Fibroblast of lung (primary cell): ENCODE measurements at regions not wholly inside any gene's neighbourhood (a gene's known extent, or its start where the extent isn't known, plus 50 kb on each side); places are given as distances from the start of the nearest gene placed in this dataset.

Experiments used
- DNase-seq, 2 donors: peaks; one replicate each; pipeline versions ENCODE4 v3.0.0 to v3.0.0-alpha.2; 2010; ENCODE audit warnings: low read depth in 2 of 2
- H2AFZ ChIP-seq: 2 replicates; pipeline ENCODE4 v1.5.1; 2012; ENCODE audit warnings: low read length, control low read depth, inconsistent platforms
- H3K27ac ChIP-seq: 2 replicates; pipeline ENCODE4 v1.5.1; 2011; ENCODE audit warnings: low read length, control low read depth; ENCODE audit not compliant: insufficient read depth
- H3K27me3 ChIP-seq: 2 replicates; pipeline ENCODE4 v1.5.1; 2011; ENCODE audit warnings: mild to moderate bottlenecking, low read length; ENCODE audit not compliant: control insufficient read depth, insufficient read depth
- H3K36me3 ChIP-seq: 2 replicates; pipeline ENCODE4 v1.5.1; 2011; ENCODE audit warnings: low read length; ENCODE audit not compliant: control insufficient read depth, insufficient read depth
- H3K4me1 ChIP-seq: 2 replicates; pipeline ENCODE4 v1.5.1; 2011; ENCODE audit warnings: low read length; ENCODE audit not compliant: control insufficient read depth, insufficient read depth; ENCODE audit errors: extremely low read depth
- H3K4me2 ChIP-seq: 2 replicates; pipeline ENCODE4 v1.5.1; 2011; ENCODE audit warnings: low read length, control low read depth; ENCODE audit not compliant: insufficient read depth; ENCODE audit errors: extremely low read depth
- H3K4me3 ChIP-seq, 4 experiments: fragments of 200-600 bp in 1 of 4; sonication (generic) in 1 of 4; replicated peaks in 1 of 4; 2 replicates each; pipeline ENCODE4 v1.5.1; 2011 to 2016; ENCODE audit warnings: low read length in 4 of 4, low read depth in 3 of 4, mild to moderate bottlenecking in 3 of 4, control low read depth in 2 of 4, inconsistent platforms in 1 of 4, mixed read lengths in 1 of 4; ENCODE audit not compliant: insufficient read depth in 1 of 4; ENCODE audit errors: control extremely low read depth in 1 of 4
- H3K79me2 ChIP-seq: 2 replicates; pipeline ENCODE4 v1.5.1; 2012; ENCODE audit warnings: mild to moderate bottlenecking, low read length, inconsistent platforms; ENCODE audit not compliant: control insufficient read depth, insufficient read depth
- H3K9ac ChIP-seq: 2 replicates; pipeline ENCODE4 v1.5.1; 2011; ENCODE audit warnings: mild to moderate bottlenecking, low read length, control low read depth; ENCODE audit not compliant: insufficient read depth
- H3K9me3 ChIP-seq: 2 replicates; pipeline ENCODE4 v1.5.1; 2012; ENCODE audit warnings: low read depth, low read length; ENCODE audit not compliant: control insufficient read depth, insufficient read depth
- H4K20me1 ChIP-seq: 2 replicates; pipeline ENCODE4 v1.5.1; 2011; ENCODE audit warnings: low read length; ENCODE audit not compliant: control insufficient read depth, insufficient read depth; ENCODE audit errors: extremely low read depth
- EZH2 ChIP-seq: IDR thresholded peaks from 2 replicates; pipeline ENCODE4 v1.5.1; 2012; ENCODE audit warnings: low read length, control low read depth, mild to moderate bottlenecking; ENCODE audit errors: missing control alignments
- TF ChIP-seq, protein P1 (sequence below), 2 donors: IDR thresholded peaks in 1 of 2; conservative IDR thresholded peaks in 1 of 2; 1 replicate in 1 of 2; 2 replicates in 1 of 2; pipeline ENCODE4 v1.5.1; 2011 to 2012; ENCODE audit warnings: low read length in 2 of 2, control low read depth in 1 of 2, inconsistent platforms in 1 of 2, low read depth in 1 of 2, mild to moderate bottlenecking in 1 of 2

- no peak overlapping the region for H3K27ac ChIP-seq
- no peaks in the 10 kb centered on the region for H3K9me3 ChIP-seq
- H2AFZ ChIP-seq = no peak overlapping the region
- no peak overlapping the region for H3K4me3 ChIP-seq
- H3K4me1 ChIP-seq = no peaks in the 10 kb centered on the region
- no peaks in the 10 kb centered on the region for H3K79me2 ChIP-seq
- no peaks in the 10 kb centered on the region for H3K27me3 ChIP-seq
- no peak overlapping the region for H3K4me2 ChIP-seq
- TF ChIP-seq, protein P1, sequence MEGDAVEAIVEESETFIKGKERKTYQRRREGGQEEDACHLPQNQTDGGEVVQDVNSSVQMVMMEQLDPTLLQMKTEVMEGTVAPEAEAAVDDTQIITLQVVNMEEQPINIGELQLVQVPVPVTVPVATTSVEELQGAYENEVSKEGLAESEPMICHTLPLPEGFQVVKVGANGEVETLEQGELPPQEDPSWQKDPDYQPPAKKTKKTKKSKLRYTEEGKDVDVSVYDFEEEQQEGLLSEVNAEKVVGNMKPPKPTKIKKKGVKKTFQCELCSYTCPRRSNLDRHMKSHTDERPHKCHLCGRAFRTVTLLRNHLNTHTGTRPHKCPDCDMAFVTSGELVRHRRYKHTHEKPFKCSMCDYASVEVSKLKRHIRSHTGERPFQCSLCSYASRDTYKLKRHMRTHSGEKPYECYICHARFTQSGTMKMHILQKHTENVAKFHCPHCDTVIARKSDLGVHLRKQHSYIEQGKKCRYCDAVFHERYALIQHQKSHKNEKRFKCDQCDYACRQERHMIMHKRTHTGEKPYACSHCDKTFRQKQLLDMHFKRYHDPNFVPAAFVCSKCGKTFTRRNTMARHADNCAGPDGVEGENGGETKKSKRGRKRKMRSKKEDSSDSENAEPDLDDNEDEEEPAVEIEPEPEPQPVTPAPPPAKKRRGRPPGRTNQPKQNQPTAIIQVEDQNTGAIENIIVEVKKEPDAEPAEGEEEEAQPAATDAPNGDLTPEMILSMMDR (conservative IDR thresholded peaks at IDR 0.05 in 1 of 2, IDR thresholded peaks at IDR 0.05 in 1 of 2; ENCODE audit: low read depth in 1 of 2, low read length in 2 of 2) = no peak
- no peak for TF ChIP-seq EZH2
- H3K9ac ChIP-seq = no peak overlapping the region
- H4K20me1 ChIP-seq = no peaks in the 10 kb centered on the region
- no peak for DNase-seq
- H3K36me3 ChIP-seq = no peaks in the 10 kb centered on the region
These were observed 254.9 kb upstream of the SMC2 start for GRCh38 chr9:103839197-103839596.

DNA sequence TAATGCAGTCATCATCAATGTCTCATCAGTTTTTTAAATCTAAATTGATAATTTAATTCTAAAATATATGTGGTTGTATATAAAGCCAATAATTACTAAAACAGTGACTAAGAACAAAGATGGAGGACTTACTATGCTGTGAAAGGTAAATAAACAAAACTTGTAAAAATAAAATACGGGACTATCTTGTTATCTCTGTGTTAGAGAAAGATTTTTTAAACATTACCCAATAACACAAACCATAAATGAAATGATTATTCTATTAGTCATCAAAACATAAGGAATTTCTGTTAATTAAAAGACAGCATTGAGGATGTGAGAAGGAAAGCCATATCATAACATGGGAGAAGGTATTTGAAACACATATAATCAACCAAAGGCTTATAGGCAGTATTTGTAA, 226.2 kb upstream of the SMC2 start:
- no peaks in the 10 kb centered on the region for H4K20me1 ChIP-seq
- no peaks in the 10 kb centered on the region for H3K4me1 ChIP-seq
- no peaks in the 10 kb centered on the region for H3K36me3 ChIP-seq
- DNase-seq = no peak
- no peak overlapping the region for H2AFZ ChIP-seq
- TF ChIP-seq, protein P1 (conservative IDR thresholded peaks at IDR 0.05 in 1 of 2, IDR thresholded peaks at IDR 0.05 in 1 of 2; ENCODE audit: low read depth in 1 of 2, low read length in 2 of 2) = no peak
- no peak for TF ChIP-seq EZH2
- no peak overlapping the region for H3K4me3 ChIP-seq
- H3K79me2 ChIP-seq = no peaks in the 10 kb centered on the region
- no peak overlapping the region for H3K9ac ChIP-seq
- H3K9me3 ChIP-seq = no peaks in the 10 kb centered on the region
- H3K4me2 ChIP-seq = no peak overlapping the region
- H3K27me3 ChIP-seq = no peaks in the 10 kb centered on the region
- no peak overlapping the region for H3K27ac ChIP-seq

GRCh38 chr9:103872811-103873210, 221.3 kb upstream of the SMC2 start:
- no peaks in the 10 kb centered on the region for H3K79me2 ChIP-seq
- H3K9me3 ChIP-seq = no peaks in the 10 kb centered on the region
- no peak overlapping the region for H3K27ac ChIP-seq
- DNase-seq = no peak
- no peaks in the 10 kb centered on the region for H4K20me1 ChIP-seq
- H3K9ac ChIP-seq = no peak overlapping the region
- H3K4me3 ChIP-seq = no peak overlapping the region
- no peaks in the 10 kb centered on the region for H3K4me1 ChIP-seq
- H3K36me3 ChIP-seq = no peaks in the 10 kb centered on the region
- H3K4me2 ChIP-seq = no peak overlapping the region
- H3K27me3 ChIP-seq = no peaks in the 10 kb centered on the region
- TF ChIP-seq EZH2 = no peak
- TF ChIP-seq, protein P1 (conservative IDR thresholded peaks at IDR 0.05 in 1 of 2, IDR thresholded peaks at IDR 0.05 in 1 of 2; ENCODE audit: low read depth in 1 of 2, low read length in 2 of 2) = no peak
- H2AFZ ChIP-seq = no peak overlapping the region
